Suprapubic skin (tissue), 4 donors: ENCODE measurements at regions not wholly inside any gene's neighbourhood (a gene's known extent, or its start where the extent isn't known, plus 50 kb on each side); places are given as distances from the start of the nearest gene placed in this dataset.

ENCODE experiments used
- CTCF ChIP-seq, 2 donors: fragments of 200-600 bp in 1 of 2; fragments of 450-650 bp in 1 of 2; sonication (generic) in 1 of 2; IDR thresholded peaks; one replicate each; pipeline ENCODE4 v1.5.1; 2016 to 2019; ENCODE audit warnings: antibody characterized with exemption in 2 of 2, mild to moderate bottlenecking in 1 of 2, moderate library complexity in 1 of 2
- POLR2A ChIP-seq, 2 donors: fragments of 450-650 bp; IDR thresholded peaks; one replicate each; pipeline ENCODE4 v1.6.1; 2017; ENCODE audit warnings: antibody characterized with exemption in 2 of 2, mild to moderate bottlenecking in 2 of 2, moderate library complexity in 2 of 2
- POLR2AphosphoS5 ChIP-seq, 3 donors: sonication (generic); formaldehyde crosslinking; IDR thresholded peaks; one replicate each; pipeline ENCODE4 v1.6.1; 2017; ENCODE audit warnings: antibody characterized with exemption in 3 of 3

- TF ChIP-seq POLR2AphosphoS5 (IDR thresholded peaks at IDR 0.05) = no peak
- TF ChIP-seq POLR2A (IDR thresholded peaks at IDR 0.05) = no peak
- no peak for TF ChIP-seq CTCF (IDR thresholded peaks at IDR 0.05)
These were observed 52.7 kb upstream of the FRMD1 start for GRCh38 chr6:168131464-168132415.
